ENCODE measurements at regions not wholly inside any gene's neighbourhood (a gene's known extent, or its start where the extent isn't known, plus 50 kb on each side); places are given as distances from the start of the nearest gene placed in this dataset.

GRCh38 chr10:43939389-43939938 is 290.8 kb upstream of the ZNF32 start:
- TF ChIP-seq CTCF (IDR thresholded peaks at IDR 0.05; ENCODE audit: low read depth, low read length, missing input control): no peak
- TF ChIP-seq YY1 (IDR thresholded peaks at IDR 0.05): no peak
- no peak for TF ChIP-seq SP1 (IDR thresholded peaks at IDR 0.05)
- TF ChIP-seq TAF1 (conservative IDR thresholded peaks at IDR 0.05): no peak
- no peak for TF ChIP-seq REST (IDR thresholded peaks at IDR 0.05)

Data from liver (tissue), 3 donors.